Calu3 (cell line): ENCODE measurements at regions not wholly inside any gene's neighbourhood (a gene's known extent, or its start where the extent isn't known, plus 50 kb on each side); places are given as distances from the start of the nearest gene placed in this dataset.

Source experiments
- BruUV-seq: library from RNA; stranded (reverse); fragments of 400-500 nt; replicated peaks from 2 replicates; lab custom pipeline; 2021; lab: Mats Ljungman, UMichigan
- CTCF ChIA-PET: fragments of 300-600 bp; sonication (Branson Sonifier 250); formaldehyde crosslinking; loops from one replicate; lab custom pipeline; 2022; ENCODE audit warnings: antibody characterized with exemption; lab: Charles Lee
- DNase-seq: peaks from one replicate; pipeline ENCODE4 v3.0.0; 2022
- H3K27ac Mint-ChIP-seq: one replicate; pipeline ENCODE4 v1.8.0; 2022; ENCODE audit warnings: mixed read lengths; ENCODE audit not compliant: unreplicated experiment
- H3K27me3 Mint-ChIP-seq: one replicate; pipeline ENCODE4 v1.8.0; 2022; ENCODE audit warnings: mixed read lengths; ENCODE audit not compliant: unreplicated experiment
- H3K36me3 Mint-ChIP-seq: one replicate; pipeline ENCODE4 v1.8.0; 2022; ENCODE audit warnings: mild to moderate bottlenecking, moderate library complexity, mixed read lengths; ENCODE audit not compliant: insufficient read depth, unreplicated experiment
- H3K4me1 Mint-ChIP-seq: one replicate; pipeline ENCODE4 v1.8.0; 2022; ENCODE audit warnings: mild to moderate bottlenecking, low read depth, mixed read lengths; ENCODE audit not compliant: unreplicated experiment
- H3K4me3 Mint-ChIP-seq: one replicate; pipeline ENCODE4 v1.8.0; 2022; ENCODE audit warnings: mild to moderate bottlenecking, low read depth, moderate library complexity, mixed read lengths; ENCODE audit not compliant: unreplicated experiment
- H3K9me3 Mint-ChIP-seq: one replicate; pipeline ENCODE4 v1.8.0; 2022; ENCODE audit warnings: low read depth, mixed read lengths; ENCODE audit not compliant: unreplicated experiment
- intact Hi-C: fragments of 100-400 bp; cut with micrococcal nuclease; formaldehyde crosslinking; loops from one replicate; pipeline ENCODE4 v1.10.0; 2022; ENCODE audit not compliant: unreplicated experiment
- TF ChIP-seq, protein P1 (sequence below): fragments of 200-600 bp; IDR thresholded peaks from one replicate; pipeline ENCODE4 v1.8.0; 2022; ENCODE audit warnings: antibody characterized with exemption; ENCODE audit not compliant: unreplicated experiment

DNA sequence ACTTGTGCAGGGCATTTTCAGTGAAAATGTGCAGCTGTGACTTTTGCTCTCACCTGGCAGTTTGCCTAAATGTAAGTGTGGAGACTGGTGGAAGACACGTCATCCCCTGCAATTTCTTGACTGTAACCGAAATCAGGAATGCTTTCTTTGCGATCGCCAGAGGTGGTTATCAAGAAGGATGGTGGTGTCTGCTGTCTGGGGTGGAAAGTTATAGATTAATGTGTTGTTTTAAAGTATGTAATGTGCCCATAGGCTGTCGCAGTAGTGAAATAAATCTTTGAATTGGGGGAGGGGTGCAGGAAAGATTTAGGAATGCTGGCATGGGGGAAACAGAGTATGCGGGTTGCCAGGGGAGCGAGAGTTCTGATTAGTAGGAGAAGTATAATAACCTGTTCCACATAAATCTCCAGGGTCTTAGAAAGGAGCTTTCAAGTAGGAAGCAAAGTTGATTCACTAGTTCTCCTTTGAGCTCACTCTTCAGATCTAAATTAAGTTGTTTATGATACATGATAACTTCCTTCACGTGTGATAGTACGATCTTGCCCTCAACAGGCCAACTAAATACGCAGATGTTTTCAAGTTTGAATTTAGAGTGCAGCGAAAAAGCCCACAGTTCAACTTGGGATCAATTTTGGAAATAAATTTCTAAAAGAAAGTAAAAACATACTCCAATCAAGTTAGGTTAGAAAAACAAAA lies 1520.0 kb upstream of the SLC10A2 start:
- intact Hi-C loops: loop anchor here (5.0 to 10.0 kb wide), 2 partner anchors 481 to 704 kb away; no protein-coding TSS in a partner anchor

DNA sequence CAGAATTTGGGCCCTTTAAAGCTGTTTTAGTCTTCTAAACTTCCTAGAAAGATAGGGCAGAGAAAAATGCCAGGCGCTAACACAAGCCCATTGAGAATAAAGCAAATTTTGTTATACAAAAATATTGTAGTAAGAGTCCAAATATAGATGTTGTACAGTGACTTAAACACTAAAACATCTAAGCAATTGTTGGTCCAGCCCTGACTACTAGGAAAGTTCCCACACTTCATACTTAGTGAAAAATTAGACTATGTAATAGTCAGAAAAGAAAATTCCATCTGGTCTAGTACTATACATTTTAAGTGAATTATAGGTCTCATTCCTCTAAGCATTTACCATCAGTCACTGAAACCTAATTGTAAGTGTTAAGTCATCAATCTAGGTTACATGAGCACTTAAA lies 1518.3 kb upstream of the SLC10A2 start:
- TF ChIP-seq, protein P1, sequence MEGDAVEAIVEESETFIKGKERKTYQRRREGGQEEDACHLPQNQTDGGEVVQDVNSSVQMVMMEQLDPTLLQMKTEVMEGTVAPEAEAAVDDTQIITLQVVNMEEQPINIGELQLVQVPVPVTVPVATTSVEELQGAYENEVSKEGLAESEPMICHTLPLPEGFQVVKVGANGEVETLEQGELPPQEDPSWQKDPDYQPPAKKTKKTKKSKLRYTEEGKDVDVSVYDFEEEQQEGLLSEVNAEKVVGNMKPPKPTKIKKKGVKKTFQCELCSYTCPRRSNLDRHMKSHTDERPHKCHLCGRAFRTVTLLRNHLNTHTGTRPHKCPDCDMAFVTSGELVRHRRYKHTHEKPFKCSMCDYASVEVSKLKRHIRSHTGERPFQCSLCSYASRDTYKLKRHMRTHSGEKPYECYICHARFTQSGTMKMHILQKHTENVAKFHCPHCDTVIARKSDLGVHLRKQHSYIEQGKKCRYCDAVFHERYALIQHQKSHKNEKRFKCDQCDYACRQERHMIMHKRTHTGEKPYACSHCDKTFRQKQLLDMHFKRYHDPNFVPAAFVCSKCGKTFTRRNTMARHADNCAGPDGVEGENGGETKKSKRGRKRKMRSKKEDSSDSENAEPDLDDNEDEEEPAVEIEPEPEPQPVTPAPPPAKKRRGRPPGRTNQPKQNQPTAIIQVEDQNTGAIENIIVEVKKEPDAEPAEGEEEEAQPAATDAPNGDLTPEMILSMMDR: no peak
- no peaks in the 10 kb centered on the region for H3K9me3 Mint-ChIP-seq
- H3K27me3 Mint-ChIP-seq: no peaks in the 10 kb centered on the region
- CTCF ChIA-PET: no interaction called here
- H3K36me3 Mint-ChIP-seq: peaks cover 5% of the 10 kb centered on the region
- no peak overlapping the region for H3K27ac Mint-ChIP-seq
- intact Hi-C loops: loop anchor here (10.0 kb wide), 1 partner anchor 480 kb away; no protein-coding TSS in a partner anchor
- no TSS peak for BruUV-seq
- H3K4me1 Mint-ChIP-seq: peaks cover 8% of the 10 kb centered on the region
- no peak overlapping the region for H3K4me3 Mint-ChIP-seq
- no peak for DNase-seq

More for the DNA sequence above, 1520.0 kb upstream of the SLC10A2 start:
- DNase-seq: peak; percentile 17
- Mint-ChIP-seq H3K4me1 (peaks cover 8% of the 10 kb centered on the region), H3K27me3 (no peaks in the 10 kb centered on the region), H3K27ac (peak overlapping the region; percentile 98), H3K4me3 (peak overlapping the region; percentile 66), H3K36me3 (peaks cover 5% of the 10 kb centered on the region), H3K9me3 (no peaks in the 10 kb centered on the region)
- BruUV-seq: no TSS peak
- TF ChIP-seq, protein P1: no peak
- CTCF ChIA-PET: no interaction called here

DNA sequence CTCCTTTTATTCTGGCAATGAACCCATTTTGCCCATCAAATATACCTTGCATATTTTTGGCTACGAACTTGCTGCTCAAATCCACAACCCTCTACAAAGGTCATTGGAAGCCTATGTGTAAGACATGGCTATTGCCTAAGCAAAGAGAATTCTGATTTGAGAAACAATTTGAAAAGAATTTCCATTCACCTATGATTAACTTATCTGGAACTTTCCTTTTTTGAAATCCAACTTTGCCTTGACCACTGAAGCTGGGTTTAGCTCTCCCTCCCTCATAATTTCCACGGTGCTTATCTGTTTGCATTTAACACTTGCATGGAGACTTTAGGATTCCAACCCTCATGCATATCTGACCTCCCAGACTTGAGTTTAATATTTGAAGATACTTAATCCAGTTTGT lies 1514.7 kb upstream of the SLC10A2 start:
- no peak for DNase-seq
- CTCF ChIA-PET: no interaction called here
- H3K4me1 Mint-ChIP-seq: peaks cover 3% of the 10 kb centered on the region
- no peaks in the 10 kb centered on the region for H3K9me3 Mint-ChIP-seq
- no peaks in the 10 kb centered on the region for H3K27me3 Mint-ChIP-seq
- no peak overlapping the region for H3K4me3 Mint-ChIP-seq
- no TSS peak for BruUV-seq
- no peak overlapping the region for H3K27ac Mint-ChIP-seq
- peaks cover 1% of the 10 kb centered on the region for H3K36me3 Mint-ChIP-seq
- intact Hi-C loops: loop anchor here (10.0 kb wide), 1 partner anchor 476 kb away; no protein-coding TSS in a partner anchor
- TF ChIP-seq, protein P1: no peak

DNA sequence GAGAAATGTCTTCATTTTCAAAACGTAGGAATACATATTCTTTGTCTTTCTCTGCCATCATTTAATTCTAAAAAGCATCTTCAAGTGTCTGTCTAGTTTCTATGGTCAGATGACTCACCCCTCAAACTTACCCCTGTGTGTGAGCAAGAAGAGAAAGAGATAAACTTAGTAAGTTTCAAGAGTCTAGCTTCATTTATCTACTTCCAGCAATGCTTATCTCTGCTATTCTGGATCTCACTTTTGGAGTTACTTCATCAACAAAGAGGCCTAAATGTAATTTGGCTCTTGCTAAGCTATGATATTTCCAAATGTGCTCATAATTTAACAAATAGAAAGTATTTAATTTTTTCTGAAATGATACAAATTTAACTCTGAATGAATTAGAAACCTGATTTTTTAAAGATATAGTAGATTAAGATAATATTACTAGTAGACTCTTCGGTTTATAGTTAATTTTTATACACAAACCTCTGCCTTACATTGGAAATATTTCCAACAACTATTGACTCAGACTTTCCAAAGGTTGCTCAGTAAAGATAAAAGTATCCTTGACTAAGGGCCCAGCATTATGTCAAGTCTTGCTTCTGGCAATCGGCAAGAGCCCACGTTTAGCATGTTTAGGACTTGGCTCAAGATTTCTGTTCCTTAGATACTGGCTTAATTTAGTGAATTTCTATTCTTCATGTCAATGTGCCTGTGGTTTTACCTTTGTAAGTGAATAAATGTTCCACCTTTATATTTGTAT lies 1511.0 kb upstream of the SLC10A2 start:
- no peaks in the 10 kb centered on the region for H3K36me3 Mint-ChIP-seq
- H3K9me3 Mint-ChIP-seq: no peaks in the 10 kb centered on the region
- no peak overlapping the region for H3K27ac Mint-ChIP-seq
- H3K27me3 Mint-ChIP-seq: no peaks in the 10 kb centered on the region
- no peak overlapping the region for H3K4me3 Mint-ChIP-seq
- BruUV-seq: no TSS peak
- H3K4me1 Mint-ChIP-seq: no peaks in the 10 kb centered on the region
- intact Hi-C loops: loop anchor here (10.0 kb wide), 1 partner anchor 1958 kb away; the partner anchor contains the start of gene EFNB2
- CTCF ChIA-PET: no interaction called here
- TF ChIP-seq, protein P1: no peak
- DNase-seq: no peak
